ENCODE measurements at regions not wholly inside any gene's neighbourhood (a gene's known extent, or its start where the extent isn't known, plus 50 kb on each side); places are given as distances from the start of the nearest gene placed in this dataset.
A peak's percentile ranks its signal among the peaks of the same experiment; 100 is the strongest.

GRCh38 chr12:124629789-124630480 lies 62.5 kb upstream of the NCOR2 start:
- no peak for DNase-seq

DNA sequence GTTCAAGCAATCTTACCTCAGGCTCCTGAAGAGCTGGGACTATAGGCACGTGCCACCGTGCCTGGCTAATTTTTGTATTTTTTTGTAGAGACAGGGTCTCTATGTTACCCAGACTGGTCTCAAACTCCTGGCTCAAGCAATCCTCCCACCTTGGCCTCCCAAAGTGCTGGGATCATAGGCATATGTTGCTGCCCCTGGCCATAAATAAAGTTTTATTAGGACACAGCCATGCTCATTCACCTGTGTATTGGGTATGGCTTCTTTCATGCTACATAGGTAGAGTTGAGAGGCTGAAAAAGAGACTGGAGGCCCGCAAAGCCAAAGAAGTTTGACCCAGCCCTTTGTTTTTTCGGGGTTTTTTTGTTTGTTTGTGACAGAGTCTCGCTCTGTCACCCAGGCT lies 61.7 kb upstream of the NCOR2 start:
- no peak for DNase-seq

GRCh38 chr12:124627956-124628355 lies 60.5 kb upstream of the NCOR2 start:
- DNase-seq = no peak

- DNase-seq = no peak
These were observed 59.6 kb upstream of the NCOR2 start for GRCh38 chr12:124626971-124627411.

GRCh38 chr12:124625867-124626675 lies 58.7 kb upstream of the NCOR2 start:
- peak; percentile 87 for DNase-seq

DNA sequence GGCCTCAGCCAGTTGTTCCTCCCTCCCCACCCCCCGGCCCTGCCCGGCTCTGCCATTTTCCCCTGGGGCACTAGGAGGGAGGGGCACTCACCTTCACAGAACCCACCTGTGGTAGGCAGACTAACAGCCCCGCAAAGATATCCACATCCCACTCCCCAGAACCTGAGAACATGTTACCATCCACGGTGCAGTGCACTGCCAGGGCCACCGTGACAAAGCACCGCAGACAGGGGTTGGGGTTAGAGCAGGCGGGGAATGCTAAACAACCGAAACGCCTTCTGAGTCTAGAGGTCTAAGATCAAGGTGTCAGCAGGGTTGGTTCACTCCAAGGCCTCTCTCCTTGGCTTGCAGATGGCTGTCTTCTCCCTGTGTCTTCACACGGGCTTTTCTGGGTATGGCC lies 57.4 kb upstream of the NCOR2 start:
- no peak for DNase-seq

DNA sequence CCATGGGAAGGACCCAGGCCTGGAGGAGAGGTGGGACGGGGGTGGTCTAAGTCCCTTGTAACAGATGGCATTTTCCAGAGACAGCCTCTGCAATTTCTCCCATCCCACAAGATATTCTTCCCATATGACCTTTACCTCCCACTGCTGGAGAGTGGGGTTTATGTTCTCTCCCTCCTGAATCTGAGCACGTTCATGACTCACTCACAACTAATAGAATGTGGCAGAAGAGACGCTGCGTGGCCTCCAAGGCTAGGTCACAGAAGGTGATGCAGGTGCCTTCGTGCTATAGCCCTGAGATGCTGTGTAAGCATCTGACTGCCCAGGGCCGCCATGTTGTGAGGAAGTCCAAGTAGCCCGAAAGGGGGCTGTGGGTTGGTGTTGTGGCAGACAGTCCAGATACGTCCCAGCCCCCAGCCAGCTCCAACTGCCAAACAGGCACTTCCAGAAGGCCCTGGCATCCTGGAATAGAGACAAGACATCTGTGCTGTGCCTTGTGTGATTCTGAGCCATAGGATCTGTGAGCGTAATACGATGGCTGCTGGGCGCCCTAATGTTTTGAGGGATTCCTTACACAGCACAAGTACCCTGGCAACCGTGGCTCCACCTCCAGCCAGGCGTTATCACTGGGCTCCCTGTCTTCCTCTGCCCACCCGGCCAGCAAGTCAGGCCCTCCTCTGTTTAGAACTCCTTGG lies 56.1 kb upstream of the NCOR2 start:
- DNase-seq = no peak

DNA sequence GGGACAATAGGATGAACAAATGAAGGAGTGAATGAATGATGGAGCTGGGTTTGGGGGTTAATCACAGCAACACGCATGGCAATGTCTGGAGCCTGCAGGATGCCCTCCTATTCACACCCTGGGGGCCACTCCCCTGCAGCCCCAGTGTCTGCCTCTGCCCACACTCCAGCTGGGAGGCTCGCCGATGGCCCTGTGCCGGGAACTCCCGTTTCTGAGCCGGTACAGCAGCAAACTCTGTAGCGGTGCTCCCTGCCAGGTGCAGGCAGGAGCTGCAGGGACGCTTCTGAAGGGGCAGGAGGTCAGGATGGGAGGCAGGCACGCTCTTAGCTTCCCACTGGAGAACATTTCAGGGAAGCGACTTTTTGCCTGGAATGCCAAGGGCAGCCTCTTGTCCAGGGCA lies 55.4 kb upstream of the NCOR2 start:
- no peak for DNase-seq

DNA sequence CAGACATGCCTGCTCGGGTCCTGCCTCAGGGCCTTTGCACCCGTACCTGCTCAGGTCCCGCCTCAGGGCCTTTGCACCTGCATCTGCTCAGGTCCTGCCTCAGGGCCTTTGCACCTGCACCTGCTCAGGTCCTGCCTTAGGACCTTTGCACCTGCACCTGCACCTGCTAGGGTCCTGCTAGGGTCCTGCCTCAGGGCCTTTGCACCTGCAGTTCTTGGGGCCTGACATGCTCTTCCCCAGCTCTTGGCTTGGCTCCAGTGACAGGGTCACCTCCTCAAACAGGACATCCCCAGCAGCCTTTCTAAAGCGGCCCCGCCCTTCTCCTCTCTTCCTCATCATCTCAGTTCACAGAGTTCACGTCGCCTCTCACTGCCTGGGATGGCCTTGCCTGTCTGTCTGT lies 54.9 kb upstream of the NCOR2 start:
- DNase-seq = no peak

DNA sequence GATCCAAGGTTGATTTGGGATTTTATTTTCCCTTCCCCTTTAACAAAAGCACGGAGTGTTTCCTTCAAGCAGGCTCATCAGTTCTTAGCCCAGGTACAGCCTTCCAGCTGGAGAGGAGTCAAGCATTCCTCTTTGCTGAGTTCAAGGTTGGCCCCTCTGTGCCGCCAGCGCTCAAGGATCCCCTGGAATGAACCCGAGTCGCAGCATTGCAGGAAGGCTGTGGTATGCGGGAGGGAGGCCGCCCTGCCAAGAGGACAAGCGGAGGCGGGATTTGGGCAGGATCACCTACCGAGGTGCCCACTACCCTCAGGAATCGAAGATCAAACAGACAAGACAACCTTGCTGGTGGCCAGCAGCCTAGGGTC lies 53.9 kb upstream of the NCOR2 start:
- no peak for DNase-seq

DNA sequence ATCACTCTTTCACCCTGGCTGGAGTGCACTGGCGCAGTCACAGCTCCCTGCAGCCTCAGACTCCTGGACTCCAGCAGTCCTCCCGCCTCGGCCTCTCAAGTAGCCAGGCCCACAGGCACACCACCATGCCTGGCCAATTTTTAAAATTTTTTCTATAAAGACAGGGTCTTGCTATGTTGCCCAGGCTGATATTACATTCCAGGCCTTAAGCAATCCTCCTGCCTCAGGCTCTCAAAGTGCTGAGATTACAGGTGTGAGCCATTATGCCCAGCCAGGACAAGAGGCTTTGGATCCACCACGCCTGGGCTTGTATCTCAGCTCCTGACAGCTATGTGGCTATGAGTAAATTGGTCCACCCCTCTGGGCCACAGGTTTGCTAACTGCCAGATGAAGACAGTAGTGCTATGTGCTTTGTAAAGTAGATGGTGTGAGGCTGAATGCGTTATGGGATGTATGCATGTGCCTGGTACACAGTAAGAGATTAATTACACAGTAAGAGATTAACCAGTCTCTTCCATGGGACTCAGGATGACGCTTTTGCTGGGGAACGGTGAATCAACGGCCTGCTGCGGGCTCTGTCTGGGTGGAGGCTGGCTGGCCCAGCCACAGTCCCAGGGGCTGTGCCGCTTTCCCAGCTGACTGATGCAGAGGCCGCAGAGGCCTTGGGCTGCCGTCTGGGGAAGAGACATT lies 53.3 kb upstream of the NCOR2 start:
- DNase-seq = no peak

- DNase-seq = no peak
These were observed 51.0 kb upstream of the NCOR2 start for GRCh38 chr12:124618291-124618902.

DNA sequence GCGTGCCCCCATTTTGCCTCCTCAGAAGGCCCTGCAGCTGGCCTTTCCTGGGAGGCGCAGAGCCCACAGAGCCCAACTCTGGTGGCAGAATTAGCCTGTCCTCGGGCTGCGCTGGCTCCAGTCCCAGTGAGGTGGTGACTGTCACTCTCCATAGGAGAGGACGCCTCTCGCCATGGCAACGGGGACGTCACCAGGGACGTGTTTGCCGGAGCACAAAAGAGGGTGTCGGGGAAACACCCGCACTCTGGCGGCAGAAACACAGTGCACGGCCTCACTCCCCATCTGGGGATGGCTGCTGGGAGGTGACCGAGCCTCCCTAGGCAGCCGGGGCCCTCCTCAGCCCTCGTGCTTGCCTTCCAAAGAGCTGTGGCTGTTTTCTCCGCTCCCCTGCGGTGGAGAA lies 50.2 kb upstream of the NCOR2 start:
- no peak for DNase-seq

All from MV-4-11 (cell line).